Activated effector memory CD4-positive, alpha-beta T cell treated with anti-CD3 and anti-CD28 coated beads, Interleukin-2, amount 50 U/mL, for 16 hours (primary cell): ENCODE measurements at regions not wholly inside any gene's neighbourhood (a gene's known extent, or its start where the extent isn't known, plus 50 kb on each side); places are given as distances from the start of the nearest gene placed in this dataset.

Source experiments
- DNase-seq: peaks from one replicate; pipeline ENCODE4 v3.0.0-alpha.2; 2020

GRCh38 chr6:44062771-44063560 is 64.3 kb downstream of the MRPL14 start:
- DNase-seq: peak; percentile 68

GRCh38 chr6:44062105-44062770 is 65.0 kb downstream of the MRPL14 start:
- no peak for DNase-seq

GRCh38 chr6:44061375-44062104 is 65.7 kb downstream of the MRPL14 start:
- DNase-seq: no peak

- no peak for DNase-seq
Observed at GRCh38 chr6:44060612-44061374, 66.5 kb downstream of the MRPL14 start.

- DNase-seq: no peak
Observed at GRCh38 chr6:44059359-44060346, 67.6 kb downstream of the MRPL14 start.

- DNase-seq: no peak
Observed at GRCh38 chr6:44058617-44059358, 68.5 kb downstream of the MRPL14 start.

- no peak for DNase-seq
Observed at GRCh38 chr6:44057931-44058616, 69.2 kb downstream of the MRPL14 start.

GRCh38 chr6:44057238-44057930 is 69.9 kb downstream of the MRPL14 start:
- DNase-seq: no peak

- DNase-seq: no peak
Observed at GRCh38 chr6:44056392-44057237, 70.6 kb downstream of the MRPL14 start.

- no peak for DNase-seq
Observed at GRCh38 chr6:44054721-44055559, 72.3 kb downstream of the MRPL14 start.

- DNase-seq: no peak
Observed at GRCh38 chr6:44053760-44054556, 73.3 kb downstream of the MRPL14 start.

GRCh38 chr6:44053106-44053756 is 74.0 kb downstream of the MRPL14 start:
- DNase-seq: no peak

- no peak for DNase-seq
Observed at GRCh38 chr6:44052419-44053023, 74.7 kb downstream of the MRPL14 start.

GRCh38 chr6:44051515-44051914 is 75.7 kb downstream of the MRPL14 start:
- no peak for DNase-seq

GRCh38 chr6:44050872-44051505 is 76.3 kb downstream of the MRPL14 start:
- no peak for DNase-seq
